Karpas-422 (cell line): ENCODE measurements at regions not wholly inside any gene's neighbourhood (a gene's known extent, or its start where the extent isn't known, plus 50 kb on each side); places are given as distances from the start of the nearest gene placed in this dataset.

Source experiments
- DNase-seq: peaks from one replicate; pipeline ENCODE4 v3.0.0-alpha.2; 2015
- H2AFZ ChIP-seq: fragments of 200-600 bp; sonication (generic); 2 replicates; pipeline ENCODE4 v1.6.1; 2014; ENCODE audit warnings: antibody characterized with exemption, low read length, mixed read lengths
- H3K27ac ChIP-seq: fragments of 200-600 bp; sonication (generic); 2 replicates; pipeline ENCODE4 v1.5.1; 2014; ENCODE audit warnings: mild to moderate bottlenecking, low read length, moderate library complexity
- H3K27me3 ChIP-seq: fragments of 200-600 bp; sonication (generic); 2 replicates; pipeline ENCODE4 v1.6.1; 2014; ENCODE audit warnings: low read length, mixed read lengths
- H3K36me3 ChIP-seq: fragments of 200-600 bp; sonication (generic); 2 replicates; pipeline ENCODE4 v1.6.1; 2014; ENCODE audit warnings: low read length, mixed read lengths; ENCODE audit not compliant: insufficient read depth
- H3K4me1 ChIP-seq: fragments of 200-600 bp; sonication (generic); 2 replicates; pipeline ENCODE4 v1.6.1; 2014; ENCODE audit warnings: mild to moderate bottlenecking, low read length, mixed read lengths
- H3K4me2 ChIP-seq: fragments of 200-600 bp; sonication (generic); 2 replicates; pipeline ENCODE4 v1.6.1; 2014; ENCODE audit warnings: low read length, low read depth, mild to moderate bottlenecking; ENCODE audit not compliant: poor library complexity, severe bottlenecking
- H3K4me3 ChIP-seq: fragments of 200-600 bp; sonication (generic); 2 replicates; pipeline ENCODE4 v1.5.1; 2014; ENCODE audit warnings: mild to moderate bottlenecking, antibody characterized with exemption, low read length, mixed read lengths
- H3K79me2 ChIP-seq: fragments of 200-600 bp; sonication (generic); 2 replicates; pipeline ENCODE4 v1.6.1; 2014; ENCODE audit warnings: mild to moderate bottlenecking, low read length, mixed read lengths
- H3K9ac ChIP-seq: fragments of 200-600 bp; sonication (generic); 2 replicates; pipeline ENCODE4 v1.6.0; 2014; ENCODE audit warnings: low read length
- H3K9me2 ChIP-seq: fragments of 200-600 bp; sonication (generic), shearing (Covaris generic); replicated peaks from 2 replicates; pipeline ENCODE4 v1.6.0; 2014; ENCODE audit warnings: mild to moderate bottlenecking, low read length, moderate library complexity; ENCODE audit not compliant: insufficient read depth
- H3K9me3 ChIP-seq: fragments of 300-700, 200-600 bp; sonication (generic); 2 replicates; pipeline ENCODE4 v1.6.1; 2014; ENCODE audit warnings: low read length, mixed read lengths
- H4K20me1 ChIP-seq: fragments of 200-600 bp; sonication (generic); 2 replicates; pipeline ENCODE4 v1.6.1; 2014; ENCODE audit warnings: mild to moderate bottlenecking, antibody characterized with exemption, low read length, low read depth; ENCODE audit not compliant: insufficient read depth

- Histone ChIP-seq H3K4me1 (no peaks in the 10 kb centered on the region), H3K36me3 (no peaks in the 10 kb centered on the region), H3K79me2 (no peaks in the 10 kb centered on the region), H3K4me2 (no peak overlapping the region), H3K27ac (no peak overlapping the region), H3K9ac (no peak overlapping the region), H2AFZ (0 out of 2 replicates have a peak overlapping the region, but pooled peaks have one; percentile 10), H3K27me3 (no peaks in the 10 kb centered on the region), H4K20me1 (no peaks in the 10 kb centered on the region), H3K9me2 (no peaks in the 10 kb centered on the region), H3K4me3 (no peak overlapping the region), H3K9me3 (no peaks in the 10 kb centered on the region)
- peak; percentile 67 for DNase-seq
Measured at GRCh38 chr12:111066744-111067437, 146.5 kb upstream of the MYL2 start.

GRCh38 chr12:111064982-111065381, 144.6 kb upstream of the MYL2 start:
- no peaks in the 10 kb centered on the region for H3K27me3 ChIP-seq
- H3K36me3 ChIP-seq = no peaks in the 10 kb centered on the region
- no peaks in the 10 kb centered on the region for H4K20me1 ChIP-seq
- H3K4me2 ChIP-seq = no peak overlapping the region
- no peaks in the 10 kb centered on the region for H3K9me3 ChIP-seq
- no peaks in the 10 kb centered on the region for H3K79me2 ChIP-seq
- DNase-seq = no peak
- H3K9me2 ChIP-seq = no peaks in the 10 kb centered on the region
- H3K4me3 ChIP-seq = no peak overlapping the region
- no peak overlapping the region for H2AFZ ChIP-seq
- H3K9ac ChIP-seq = no peak overlapping the region
- H3K4me1 ChIP-seq = no peaks in the 10 kb centered on the region
- no peak overlapping the region for H3K27ac ChIP-seq

- Histone ChIP-seq H3K4me3 (no peak overlapping the region), H3K9me2 (no peaks in the 10 kb centered on the region), H3K4me1 (no peaks in the 10 kb centered on the region), H3K27me3 (no peaks in the 10 kb centered on the region), H3K9ac (no peak overlapping the region), H3K4me2 (no peak overlapping the region), H3K79me2 (no peaks in the 10 kb centered on the region), H3K27ac (no peak overlapping the region), H3K36me3 (no peaks in the 10 kb centered on the region), H2AFZ (no peak overlapping the region), H4K20me1 (no peaks in the 10 kb centered on the region), H3K9me3 (no peaks in the 10 kb centered on the region)
- DNase-seq = no peak
Measured at GRCh38 chr12:111064154-111064553, 143.8 kb upstream of the MYL2 start.

GRCh38 chr12:111063295-111064026, 143.1 kb upstream of the MYL2 start:
- Histone ChIP-seq H3K27ac (no peak overlapping the region), H3K9me3 (no peaks in the 10 kb centered on the region), H3K9ac (no peak overlapping the region), H3K79me2 (no peaks in the 10 kb centered on the region), H3K9me2 (no peaks in the 10 kb centered on the region), H3K4me2 (no peak overlapping the region), H2AFZ (no peak overlapping the region), H3K27me3 (no peaks in the 10 kb centered on the region), H3K4me1 (no peaks in the 10 kb centered on the region), H3K4me3 (no peak overlapping the region), H3K36me3 (no peaks in the 10 kb centered on the region), H4K20me1 (no peaks in the 10 kb centered on the region)
- DNase-seq = no peak

- Histone ChIP-seq H3K27ac (no peak overlapping the region), H3K9me3 (no peaks in the 10 kb centered on the region), H3K36me3 (no peaks in the 10 kb centered on the region), H3K4me3 (no peak overlapping the region), H4K20me1 (no peaks in the 10 kb centered on the region), H3K4me2 (no peak overlapping the region), H3K4me1 (no peaks in the 10 kb centered on the region), H3K79me2 (no peaks in the 10 kb centered on the region), H2AFZ (no peak overlapping the region), H3K27me3 (no peaks in the 10 kb centered on the region), H3K9me2 (no peaks in the 10 kb centered on the region), H3K9ac (no peak overlapping the region)
- DNase-seq = no peak
Measured at GRCh38 chr12:111057701-111058425, 137.5 kb upstream of the MYL2 start.

- H3K9ac ChIP-seq = no peak overlapping the region
- H3K4me2 ChIP-seq = no peak overlapping the region
- H3K36me3 ChIP-seq = no peaks in the 10 kb centered on the region
- H3K27ac ChIP-seq = no peak overlapping the region
- H3K79me2 ChIP-seq = no peaks in the 10 kb centered on the region
- H3K27me3 ChIP-seq = no peaks in the 10 kb centered on the region
- H3K4me1 ChIP-seq = no peaks in the 10 kb centered on the region
- DNase-seq = no peak
- no peaks in the 10 kb centered on the region for H4K20me1 ChIP-seq
- H2AFZ ChIP-seq = peak overlapping the region; percentile 34; the same call in 1 of the 2 replicates
- no peak overlapping the region for H3K4me3 ChIP-seq
- no peaks in the 10 kb centered on the region for H3K9me3 ChIP-seq
- no peaks in the 10 kb centered on the region for H3K9me2 ChIP-seq
Measured at GRCh38 chr12:111056618-111057521, 136.5 kb upstream of the MYL2 start.

- Histone ChIP-seq H3K9me2 (no peaks in the 10 kb centered on the region), H3K4me1 (no peaks in the 10 kb centered on the region), H3K27me3 (no peaks in the 10 kb centered on the region), H3K27ac (no peak overlapping the region), H2AFZ (no peak overlapping the region), H3K79me2 (no peaks in the 10 kb centered on the region), H3K9ac (no peak overlapping the region), H3K36me3 (no peaks in the 10 kb centered on the region), H4K20me1 (no peaks in the 10 kb centered on the region), H3K9me3 (no peaks in the 10 kb centered on the region), H3K4me3 (no peak overlapping the region), H3K4me2 (no peak overlapping the region)
- no peak for DNase-seq
Measured at GRCh38 chr12:111055181-111055880, 135.0 kb upstream of the MYL2 start.
